HG02885 (cell line): ENCODE measurements at regions not wholly inside any gene's neighbourhood (a gene's known extent, or its start where the extent isn't known, plus 50 kb on each side); places are given as distances from the start of the nearest gene placed in this dataset.

Source experiments
- ATAC-seq: cut with Tn5 transposase; IDR thresholded peaks from one replicate; pipeline ENCODE4 v1.9.1; 2021; ENCODE audit warnings: mild to moderate bottlenecking; ENCODE audit not compliant: unreplicated experiment, poor library complexity

- ATAC-seq, result no peak
These were observed 328.0 kb downstream of the NPHP4 start for GRCh38 chr1:5664081-5664768.

DNA sequence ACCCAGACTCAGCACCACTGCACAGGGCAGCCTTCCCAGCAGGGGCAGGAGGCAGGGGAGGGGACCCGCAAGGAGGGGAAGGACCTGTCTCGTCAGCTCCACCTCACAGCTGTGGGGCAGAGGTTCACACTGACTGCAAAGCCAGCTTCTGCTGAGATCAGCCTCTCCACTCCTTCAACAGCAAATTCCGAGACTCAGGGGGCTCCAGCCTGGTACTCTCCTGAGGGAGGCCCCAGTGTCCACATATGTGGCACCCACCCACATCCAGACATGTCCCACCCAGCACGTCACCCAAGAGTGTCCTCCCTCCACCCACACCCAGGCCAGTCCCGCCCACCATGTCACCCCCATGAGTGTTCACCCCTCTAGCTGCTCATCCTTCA, 329.5 kb downstream of the NPHP4 start:
- no peak for ATAC-seq

DNA sequence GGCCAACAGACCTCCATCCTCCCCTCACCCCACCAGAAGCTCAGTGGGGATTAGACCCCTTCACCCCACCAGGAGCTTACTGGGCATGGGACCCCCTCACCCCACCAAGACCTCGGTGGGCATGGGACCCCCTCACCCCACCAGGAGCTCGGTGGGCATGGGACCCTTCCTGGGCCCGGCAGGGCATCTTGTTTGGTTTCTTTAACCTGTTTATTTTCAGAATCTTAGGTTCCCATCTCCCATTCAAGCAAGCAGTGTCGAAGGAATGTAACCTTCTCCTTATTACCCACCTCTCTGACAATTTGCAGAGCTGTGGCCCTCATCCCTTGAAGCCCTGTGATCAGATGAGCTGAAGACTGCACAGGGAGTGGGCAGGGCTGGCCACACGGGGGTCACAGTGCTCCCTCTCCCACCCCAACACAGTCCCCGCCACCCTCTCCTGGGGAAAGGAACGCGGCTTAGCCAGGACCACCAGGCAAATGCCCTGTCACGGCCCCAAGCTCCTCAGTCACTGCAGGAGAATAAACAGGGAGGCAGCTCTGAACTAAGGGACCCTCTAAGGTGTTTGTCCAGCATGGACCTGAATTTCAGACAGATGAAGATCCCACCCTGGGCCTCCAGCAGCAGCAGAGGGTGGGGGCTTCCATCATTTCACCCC, 330.0 kb downstream of the NPHP4 start:
- no peak for ATAC-seq

- no peak for ATAC-seq
These were observed 330.8 kb downstream of the NPHP4 start for GRCh38 chr1:5661196-5662085.

GRCh38 chr1:5660141-5660935, 331.9 kb downstream of the NPHP4 start:
- no peak for ATAC-seq

GRCh38 chr1:5659606-5660005, 332.6 kb downstream of the NPHP4 start:
- no peak for ATAC-seq

DNA sequence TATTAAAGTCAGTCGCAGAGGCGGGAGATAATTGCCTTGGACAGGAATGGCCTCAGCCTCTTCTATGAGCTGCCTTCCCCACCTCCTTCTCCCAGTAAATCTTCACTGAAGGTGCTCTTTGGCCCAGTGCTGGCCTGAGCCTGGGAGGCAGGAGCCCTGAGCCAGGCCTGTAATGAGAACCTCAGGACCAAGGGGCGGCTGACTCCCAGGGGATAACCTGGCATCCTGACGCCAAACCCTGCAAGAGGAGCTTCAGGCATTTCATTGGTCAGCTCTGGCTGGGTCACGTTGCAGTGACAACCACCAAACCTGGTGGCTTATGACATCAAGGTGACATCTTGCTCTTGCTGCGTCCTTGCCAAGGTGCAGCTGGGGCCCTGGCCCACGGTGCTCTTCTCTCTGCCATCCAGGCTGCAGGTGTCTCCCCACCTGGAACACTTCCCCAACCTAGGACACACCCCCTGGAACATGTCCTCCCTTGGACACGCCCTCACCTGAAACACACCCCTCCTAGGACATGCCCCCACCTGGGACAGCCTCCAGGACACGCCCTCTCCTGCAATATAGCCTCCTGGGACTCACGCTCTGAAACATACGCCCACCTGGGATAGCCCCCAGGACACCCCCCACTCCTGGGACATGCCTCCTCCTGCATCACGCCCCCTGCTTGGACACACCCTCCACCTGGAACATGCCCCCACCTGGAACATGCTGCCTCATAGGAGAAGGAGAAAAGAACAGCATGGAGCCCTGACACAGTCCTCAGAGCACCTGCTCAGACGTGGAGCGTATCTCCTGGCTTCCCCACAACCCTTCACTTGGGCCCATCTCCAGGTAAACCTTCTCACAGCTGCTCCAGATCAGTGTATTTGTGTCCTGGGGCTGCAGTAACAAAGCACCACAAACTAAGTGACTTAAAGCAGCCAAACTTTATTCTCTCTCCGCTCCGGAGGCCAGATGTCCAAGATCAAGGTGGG, 333.6 kb downstream of the NPHP4 start:
- no peak for ATAC-seq

- no peak for ATAC-seq
These were observed 340.0 kb downstream of the NPHP4 start for GRCh38 chr1:5651964-5652821.

GRCh38 chr1:5651473-5651872, 340.8 kb downstream of the NPHP4 start:
- ATAC-seq, result no peak

- ATAC-seq, result no peak
These were observed 341.2 kb downstream of the NPHP4 start for GRCh38 chr1:5651027-5651410.

GRCh38 chr1:5650283-5651026, 341.8 kb downstream of the NPHP4 start:
- ATAC-seq, result no peak

GRCh38 chr1:5649795-5650194, 342.4 kb downstream of the NPHP4 start:
- ATAC-seq, result no peak

- no peak for ATAC-seq
These were observed 343.1 kb downstream of the NPHP4 start for GRCh38 chr1:5649166-5649551.

DNA sequence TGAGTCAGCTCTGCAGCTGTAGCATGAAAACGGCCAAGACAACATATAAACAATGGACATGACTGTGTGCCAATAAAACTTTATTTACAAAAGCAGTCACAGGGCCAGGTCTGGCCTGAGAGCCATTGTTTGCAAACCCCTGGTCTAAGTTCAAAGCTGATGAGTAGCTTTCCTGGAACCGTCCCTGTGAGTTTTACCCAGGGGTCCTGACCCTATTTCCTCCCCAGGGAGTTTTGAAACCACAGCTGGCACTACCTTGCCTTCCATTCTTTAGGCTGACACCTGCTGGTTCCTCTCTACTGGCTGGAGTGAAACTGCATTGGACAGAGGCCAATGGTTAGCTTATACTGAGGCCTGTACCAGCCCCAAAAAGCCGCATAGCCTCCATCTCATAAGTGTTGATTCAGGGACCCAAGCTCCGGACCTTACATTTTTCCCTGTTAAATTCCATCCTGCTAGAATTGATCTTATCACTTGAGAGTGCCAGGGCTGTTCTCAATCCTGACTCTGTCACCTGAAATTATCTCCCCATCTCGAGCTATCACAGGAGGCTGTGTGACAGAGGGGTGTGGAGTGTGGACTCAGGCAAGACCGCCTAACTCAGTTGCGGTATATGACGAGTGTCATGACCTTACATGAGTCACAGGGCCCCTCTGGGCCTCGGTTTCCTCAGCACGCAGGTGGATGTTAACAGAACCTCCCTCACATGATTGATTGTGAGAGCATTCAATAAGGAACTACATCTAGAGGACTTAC, 343.6 kb downstream of the NPHP4 start:
- ATAC-seq, result no peak

GRCh38 chr1:5647234-5647633, 345.0 kb downstream of the NPHP4 start:
- no peak for ATAC-seq

DNA sequence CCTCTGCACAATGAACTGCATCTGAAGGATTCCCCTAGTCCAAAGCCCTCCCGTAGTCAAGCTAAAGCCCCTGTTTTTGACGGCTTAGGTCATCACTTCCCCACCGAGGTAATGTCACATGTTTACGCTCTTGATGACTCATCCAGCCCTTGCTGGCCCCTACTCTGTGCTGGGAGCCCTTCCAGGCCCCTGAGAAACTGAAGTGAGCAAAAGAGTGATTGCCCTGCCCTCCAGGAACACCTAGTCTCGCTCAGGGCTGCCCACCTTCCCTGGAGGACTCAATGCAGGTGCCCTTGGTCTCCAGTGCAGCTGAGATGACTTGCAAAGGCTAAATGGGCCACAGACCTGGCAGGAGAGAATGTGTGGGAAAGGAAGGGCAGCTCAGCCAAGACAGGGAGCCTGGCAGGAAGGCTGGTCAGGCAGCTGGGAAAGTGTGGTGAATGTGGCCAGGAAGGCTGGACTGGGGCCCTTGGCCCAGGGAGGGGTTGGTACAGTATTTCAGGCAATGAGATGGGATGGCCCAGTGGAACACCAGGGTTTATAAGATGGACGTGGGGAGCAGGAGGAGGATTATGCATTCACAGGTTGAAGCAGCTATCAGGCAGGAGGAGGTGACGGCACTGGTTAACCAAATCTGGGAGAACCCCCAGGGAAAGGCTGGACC, 345.6 kb downstream of the NPHP4 start:
- no peak for ATAC-seq

GRCh38 chr1:5645929-5646328, 346.3 kb downstream of the NPHP4 start:
- no peak for ATAC-seq
